ENCODE measurements at regions not wholly inside any gene's neighbourhood (a gene's known extent, or its start where the extent isn't known, plus 50 kb on each side); places are given as distances from the start of the nearest gene placed in this dataset.
"Not testable (repeated sequence)": the region's sequence is repeated elsewhere in the genome, so short reads cannot be mapped to it uniquely, and the experiment has no call there.

DNA sequence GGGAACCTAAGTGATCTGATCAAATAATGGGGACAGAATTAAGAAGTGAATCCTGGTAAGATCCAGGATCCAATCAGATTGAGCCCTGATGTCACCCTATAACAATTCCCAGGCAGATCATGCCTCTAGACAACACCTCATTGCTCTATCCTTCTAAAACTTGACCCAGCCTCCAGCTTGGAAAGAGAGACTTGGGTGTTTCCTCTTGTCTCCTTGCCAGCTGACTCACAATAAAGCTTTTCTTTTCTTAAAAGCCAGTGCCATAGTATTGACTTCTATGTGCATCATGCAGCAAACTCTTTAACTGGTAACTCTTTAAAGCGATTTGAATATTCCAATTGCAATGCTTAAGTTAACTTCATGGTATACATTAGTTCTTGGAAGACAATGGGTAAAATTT, 109.6 kb upstream of the CHORDC1 start:
- no peak for DNase-seq

DNA sequence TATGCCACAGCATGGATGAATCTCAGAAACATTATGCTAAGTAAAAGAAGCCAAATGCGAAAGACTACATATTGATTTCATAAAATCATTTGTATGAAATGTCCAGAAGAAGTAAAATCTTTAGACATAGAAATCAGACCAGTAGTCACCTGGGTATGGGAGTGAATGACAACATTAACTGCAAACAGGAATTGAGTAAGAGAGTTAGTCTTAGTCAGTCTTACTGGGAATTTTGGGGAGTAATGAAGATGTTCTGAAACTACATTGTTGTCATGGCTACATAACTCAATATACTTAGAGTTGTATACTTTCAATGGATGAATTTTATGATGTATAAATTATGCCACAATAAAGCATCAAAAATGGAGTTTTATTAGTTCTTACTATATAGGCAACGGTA, 107.8 kb upstream of the CHORDC1 start:
- DNase-seq, result no peak

- DNase-seq, result no peak
Observed at GRCh38 chr11:90329043-90329442, 106.2 kb upstream of the CHORDC1 start.

DNA sequence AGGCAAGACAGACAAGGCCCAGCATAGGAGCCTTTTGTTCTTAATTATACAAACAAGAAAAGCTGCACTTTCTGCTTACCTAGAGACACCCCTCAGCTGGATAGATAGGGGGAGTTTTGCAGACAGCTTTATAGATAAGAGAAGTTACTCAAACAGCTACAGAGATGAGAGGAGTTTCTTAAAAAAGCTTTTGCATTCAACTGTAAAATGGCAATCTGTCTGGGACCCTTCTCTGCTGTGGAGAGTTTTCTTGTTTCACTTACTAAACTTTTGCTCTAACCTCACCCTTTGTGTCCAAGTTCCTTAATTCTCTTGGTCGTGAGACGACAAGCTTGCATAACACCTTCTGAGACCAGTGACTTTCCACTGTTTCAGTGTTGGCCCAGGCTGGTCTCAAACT, 103.8 kb upstream of the CHORDC1 start:
- no peak for DNase-seq

DNA sequence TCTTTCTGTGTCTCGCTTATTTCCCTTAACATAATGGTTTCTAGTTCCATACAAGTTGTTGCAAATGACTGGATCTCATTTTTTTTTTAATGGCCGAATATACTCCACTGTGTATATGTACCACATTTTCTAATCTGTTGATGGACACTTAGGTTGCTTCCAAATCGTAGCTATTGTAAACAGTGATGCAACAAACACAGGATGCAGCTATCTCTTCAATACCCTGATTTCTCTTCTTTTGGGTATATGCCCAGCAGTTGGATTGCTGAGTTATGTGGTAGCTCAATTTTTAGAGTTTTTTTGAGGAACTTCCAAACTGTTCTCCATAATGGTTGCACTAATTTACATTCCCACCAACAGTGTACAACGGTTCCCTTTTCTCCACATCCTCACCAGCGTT, 100.4 kb upstream of the CHORDC1 start:
- DNase-seq, result no peak

- DNase-seq, result no peak
Observed at GRCh38 chr11:90321018-90321417, 98.2 kb upstream of the CHORDC1 start.

GRCh38 chr11:90318651-90319050, 95.8 kb upstream of the CHORDC1 start:
- DNase-seq, result no peak

DNA sequence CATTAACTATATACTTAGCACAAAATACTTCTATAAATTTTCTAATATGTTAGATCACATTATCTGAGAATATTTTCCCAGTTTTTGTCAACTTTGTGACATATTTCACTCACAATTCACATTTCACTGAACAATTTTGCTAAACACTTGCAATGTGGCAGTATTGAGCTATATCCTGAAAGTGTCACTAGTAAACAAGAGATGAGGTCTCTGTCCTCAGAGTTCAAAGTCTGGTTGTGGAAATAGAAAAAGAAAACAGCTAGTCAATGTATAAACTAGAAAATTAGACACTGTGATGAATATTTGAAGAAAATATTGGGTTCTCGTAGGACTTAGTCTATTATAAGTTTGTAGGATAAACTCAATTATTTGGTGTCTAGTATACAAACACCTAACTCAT, 87.4 kb upstream of the CHORDC1 start:
- no peak for DNase-seq

GRCh38 chr11:90309693-90310092, 86.8 kb upstream of the CHORDC1 start:
- DNase-seq, result no peak

GRCh38 chr11:90294526-90294925, 71.7 kb upstream of the CHORDC1 start:
- no peak for DNase-seq

GRCh38 chr11:90294091-90294490, 71.2 kb upstream of the CHORDC1 start:
- no peak for DNase-seq

- DNase-seq, result peak; percentile 20
Observed at GRCh38 chr11:90288212-90288821, 65.5 kb upstream of the CHORDC1 start.

GRCh38 chr11:90286640-90287039, 63.8 kb upstream of the CHORDC1 start:
- no peak for DNase-seq

DNA sequence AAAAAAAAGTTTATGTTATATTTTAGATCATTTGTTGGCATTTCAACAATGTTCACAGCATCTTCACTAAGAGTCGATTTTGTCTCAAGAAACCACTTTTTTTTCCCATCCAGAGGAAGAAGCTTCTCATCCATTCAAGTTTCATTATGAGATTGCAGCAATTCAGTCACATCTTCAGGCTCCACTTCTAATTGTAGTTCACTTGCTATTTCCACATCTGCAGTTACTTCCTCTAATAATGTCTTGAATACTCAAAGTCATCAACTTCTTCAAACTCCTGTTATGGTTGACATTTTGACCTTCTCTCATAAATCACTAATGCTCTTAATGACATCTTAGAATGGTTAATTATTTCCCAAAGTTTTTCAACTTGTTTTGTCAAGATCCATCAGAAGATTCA, 61.3 kb upstream of the CHORDC1 start:
- DNase-seq, result no peak

DNA sequence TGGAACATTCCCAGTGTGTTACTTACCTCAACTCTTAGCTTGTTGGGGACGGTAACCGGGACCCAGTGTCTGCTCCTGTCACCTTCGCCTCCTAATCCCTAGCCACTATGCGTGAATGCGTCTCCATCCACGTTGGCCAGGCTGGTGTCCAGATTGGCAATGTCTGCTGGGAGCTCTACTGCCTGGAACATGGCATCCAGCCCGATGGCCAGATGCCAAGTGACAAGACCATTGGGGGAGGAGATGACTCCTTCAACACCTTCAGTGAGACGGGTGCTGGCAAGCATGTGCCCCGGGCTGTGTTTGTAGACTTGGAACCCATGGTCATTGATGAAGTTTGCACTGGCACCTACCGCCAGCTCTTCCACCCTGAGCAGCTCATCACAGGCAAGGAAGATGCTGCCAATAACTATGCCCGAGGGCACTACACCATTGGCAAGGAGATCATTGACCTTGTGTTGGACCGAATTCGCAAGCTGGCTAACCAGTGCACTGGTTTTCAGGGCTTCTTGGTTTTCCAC, 59.8 kb upstream of the CHORDC1 start:
- not testable (repeated sequence) for DNase-seq

DNA sequence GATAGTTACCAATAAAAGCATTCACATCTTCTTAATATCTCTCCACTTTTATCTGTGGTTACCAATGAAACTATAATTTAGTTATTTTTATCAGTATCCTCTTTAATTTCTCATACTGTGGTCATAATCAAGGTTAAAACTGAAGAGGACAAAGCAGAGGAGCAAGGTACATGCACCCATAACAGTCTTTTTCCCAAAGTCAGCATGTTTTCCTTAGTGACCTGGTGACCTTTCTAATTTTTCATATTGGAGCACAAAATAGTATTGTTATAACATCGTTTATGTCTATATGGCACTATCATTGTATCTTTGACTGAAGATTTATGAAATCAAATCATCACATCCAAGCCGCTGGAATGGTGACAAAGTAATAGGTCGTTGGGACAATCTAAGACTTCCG, 51.5 kb upstream of the CHORDC1 start:
- DNase-seq, result no peak
